COLO829 (cell line): ENCODE measurements at regions not wholly inside any gene's neighbourhood (a gene's known extent, or its start where the extent isn't known, plus 50 kb on each side); places are given as distances from the start of the nearest gene placed in this dataset.

Source experiments
- DNase-seq: peaks from one replicate; pipeline ENCODE4 v3.0.0; 2012; ENCODE audit warnings: low spot score

DNA sequence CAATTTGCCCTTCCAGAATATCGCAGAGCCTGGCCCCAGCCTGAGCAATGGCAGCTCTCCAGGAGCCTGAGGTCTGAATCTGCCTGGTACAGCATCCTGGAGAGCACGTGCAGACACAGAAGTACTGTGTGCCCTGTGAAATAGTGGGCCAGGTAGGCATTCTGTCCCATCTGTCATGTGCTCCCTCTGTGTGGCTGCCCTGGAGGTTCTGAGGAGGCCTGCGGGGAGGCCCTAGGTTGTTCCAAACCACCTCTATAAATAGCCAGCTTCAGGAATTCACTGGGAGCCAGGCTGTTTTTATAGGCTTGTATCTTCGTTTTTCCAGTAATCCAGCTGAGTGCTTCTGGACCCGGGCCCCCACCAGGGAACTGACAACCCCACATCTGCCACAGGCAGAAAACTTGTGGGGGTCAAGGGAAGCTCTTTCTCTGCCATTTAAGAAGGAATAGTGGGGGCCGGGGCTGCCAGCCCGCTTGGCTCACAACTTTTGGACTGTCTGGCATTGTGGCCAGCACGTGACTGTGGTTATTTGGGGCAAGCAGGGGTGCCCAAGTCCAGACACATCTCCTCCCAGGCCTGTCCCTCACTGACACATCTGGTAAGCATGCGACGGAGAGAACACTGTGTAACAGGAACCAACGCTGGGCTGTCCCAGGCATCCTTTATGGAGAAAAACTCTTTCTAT is 356.3 kb upstream of the TNRC6C start:
- DNase-seq = no peak

DNA sequence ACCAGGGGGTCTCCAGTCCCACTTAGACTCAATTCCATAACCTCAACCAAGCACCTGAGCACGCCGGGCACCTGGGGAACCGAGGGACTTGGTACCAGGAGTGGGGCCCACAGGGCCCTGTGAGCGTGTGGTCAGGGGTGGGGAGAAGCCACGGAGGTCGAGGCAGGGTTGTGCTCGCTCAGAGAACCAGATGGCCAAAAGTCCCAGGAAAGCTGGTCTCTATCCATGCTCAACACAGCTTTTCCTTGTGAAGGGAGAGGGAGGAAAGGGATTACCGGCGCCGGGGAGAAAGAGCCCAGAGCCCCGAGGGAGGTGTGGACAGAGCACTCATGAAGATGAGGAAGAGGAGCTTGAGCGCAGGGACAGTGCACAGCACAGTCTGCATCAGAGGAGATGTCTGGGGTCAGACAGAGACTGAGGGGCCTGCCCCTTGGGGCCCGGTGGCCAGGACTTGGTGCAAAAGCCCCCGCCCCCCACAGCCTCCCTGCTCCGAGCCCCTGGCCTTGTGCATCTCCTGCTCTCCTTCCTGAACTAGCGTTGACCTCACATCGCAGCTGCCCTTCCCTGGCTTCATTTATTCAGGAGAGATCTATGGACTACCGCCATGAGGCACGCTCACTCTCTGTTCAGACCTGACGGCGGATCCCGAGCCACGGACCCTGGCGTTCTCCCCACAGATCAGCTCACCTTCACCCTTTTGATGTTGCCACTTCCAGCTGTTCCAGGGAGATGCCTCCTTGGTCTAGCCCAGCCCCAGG is 355.4 kb upstream of the TNRC6C start:
- no peak for DNase-seq

DNA sequence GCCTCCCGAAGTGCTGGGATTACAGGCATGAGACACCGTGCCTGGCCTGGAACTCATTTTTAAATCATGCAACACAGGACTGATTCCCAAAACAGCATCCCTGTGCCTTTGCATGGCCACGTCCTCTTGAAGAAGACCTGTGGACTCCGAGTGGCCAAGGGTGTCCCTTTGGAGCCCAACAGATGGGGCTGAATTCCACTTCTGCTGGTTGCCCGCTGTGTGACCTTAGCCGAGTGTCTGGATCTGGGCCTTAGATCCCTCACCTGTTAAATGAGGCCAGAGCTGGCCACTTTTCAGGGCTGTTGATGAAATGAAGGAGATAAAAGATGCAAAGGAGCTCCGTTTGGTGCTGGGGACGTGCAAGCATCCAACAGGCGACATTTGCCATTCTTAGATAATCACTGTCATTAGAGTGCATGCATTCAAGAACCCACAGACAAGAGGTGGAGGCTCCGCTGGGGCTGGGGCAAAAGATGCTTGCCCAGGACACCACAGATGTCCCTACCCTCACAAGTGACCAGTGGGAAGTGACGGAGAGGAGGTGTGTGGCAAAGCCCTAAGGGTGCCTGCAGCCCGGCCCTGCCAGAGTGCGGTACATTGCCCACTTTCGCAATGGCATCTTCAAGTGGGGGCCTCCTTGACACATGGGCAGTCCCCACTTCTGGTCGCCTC is 354.1 kb upstream of the TNRC6C start:
- no peak for DNase-seq

DNA sequence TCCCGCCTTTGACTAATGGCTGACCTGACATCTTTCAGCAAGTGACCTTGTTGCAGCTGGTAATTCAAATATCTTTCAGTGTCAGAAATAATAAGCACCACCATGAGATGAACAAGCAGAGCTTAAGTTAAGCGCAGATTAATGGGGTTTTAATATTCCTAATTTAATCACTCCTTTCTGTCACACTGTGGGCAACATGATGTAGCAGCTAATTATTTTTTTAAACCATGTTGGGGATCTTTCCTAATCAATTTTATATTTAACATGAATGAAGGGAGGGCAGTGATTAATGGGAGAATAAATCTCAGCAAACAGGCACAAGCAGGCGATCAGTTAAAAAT is 353.6 kb upstream of the TNRC6C start:
- no peak for DNase-seq

DNA sequence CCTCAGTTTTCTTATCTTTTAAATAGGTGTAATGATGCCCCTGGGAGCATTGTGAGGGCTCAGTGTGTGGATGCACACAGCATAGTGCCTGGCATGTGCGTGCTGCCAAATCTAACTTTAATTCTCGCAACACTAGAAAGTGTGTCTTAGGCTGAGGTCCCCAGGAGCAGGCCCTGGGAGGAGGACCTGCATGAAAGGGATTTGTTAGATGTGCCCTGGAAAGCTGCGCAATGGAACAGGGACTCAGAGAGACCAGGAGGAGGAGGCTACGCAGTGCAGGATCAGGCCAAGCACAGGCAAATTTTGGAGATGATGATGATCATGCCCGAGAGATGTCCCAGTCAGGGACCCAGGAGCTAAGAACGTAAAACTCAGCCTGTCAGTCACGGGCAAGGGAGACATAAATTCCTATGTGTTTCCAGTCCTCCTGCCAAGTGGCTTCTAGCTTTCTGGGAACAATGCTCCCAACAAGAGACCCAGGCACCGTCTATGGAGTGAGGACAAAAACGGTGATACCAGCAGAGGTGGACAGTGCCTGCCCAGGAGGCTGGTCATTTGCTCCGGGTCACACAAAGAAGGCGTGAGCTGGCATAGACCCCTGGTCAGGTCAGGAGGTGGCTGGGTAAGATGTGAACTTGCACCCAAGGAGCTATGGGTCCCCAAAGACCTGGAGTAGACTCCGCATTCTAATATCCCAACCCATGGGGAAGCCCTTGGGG is 352.2 kb upstream of the TNRC6C start:
- no peak for DNase-seq

DNA sequence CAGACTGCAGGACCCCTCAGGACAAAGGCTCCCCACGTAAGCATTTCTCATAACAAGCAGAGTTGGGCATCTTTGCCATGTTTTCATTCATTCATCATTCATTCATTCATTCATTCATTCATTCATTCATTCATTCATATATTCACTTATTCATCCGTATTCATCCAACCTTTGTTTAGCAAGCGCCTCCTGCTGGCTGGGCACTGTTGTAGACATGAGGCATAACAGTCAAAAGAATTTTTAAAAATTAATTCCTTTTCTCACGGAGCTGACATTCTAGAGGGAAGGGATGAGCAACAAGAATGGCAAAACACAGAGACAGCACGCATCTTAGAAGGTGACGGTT is 351.7 kb upstream of the TNRC6C start:
- no peak for DNase-seq

DNA sequence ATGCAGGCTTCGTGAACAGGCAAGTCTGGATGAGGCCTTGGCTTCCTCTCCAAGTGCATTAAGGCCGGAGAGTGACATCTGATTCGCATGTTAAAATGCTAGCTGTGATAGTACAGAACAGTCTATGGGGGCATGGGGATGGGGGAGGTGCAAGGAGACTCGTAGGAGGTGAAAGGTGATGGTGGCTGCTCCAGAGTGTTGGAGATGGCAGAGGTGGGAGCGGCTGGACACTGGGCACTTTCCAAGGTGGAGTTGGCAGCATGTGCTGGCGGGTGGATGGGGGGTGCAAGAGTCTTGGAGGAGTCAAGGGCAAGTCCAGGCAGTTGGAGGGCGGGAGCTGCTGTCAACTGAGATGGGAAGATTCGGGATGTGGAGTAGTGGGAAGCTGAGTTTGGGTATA is 350.9 kb upstream of the TNRC6C start:
- DNase-seq = no peak

DNA sequence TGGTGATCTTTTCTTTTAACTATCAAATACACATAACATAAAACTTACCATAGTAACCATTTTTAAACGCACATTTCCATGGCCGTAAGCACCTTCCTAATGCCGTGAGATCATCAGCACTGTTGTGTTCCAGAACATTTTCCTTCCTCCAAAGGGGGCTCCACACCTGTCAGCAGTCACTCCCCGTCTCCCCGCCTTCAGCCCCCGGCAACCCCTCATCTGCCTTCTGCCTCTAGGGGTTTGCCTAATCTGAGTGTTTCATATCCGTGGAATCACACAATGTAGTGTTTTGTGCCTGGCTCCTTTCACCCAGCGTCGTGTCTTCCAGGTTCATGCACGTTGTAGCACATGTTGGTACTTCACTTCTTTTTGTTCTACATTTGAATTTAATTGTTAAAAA is 350.1 kb upstream of the TNRC6C start:
- DNase-seq = no peak

DNA sequence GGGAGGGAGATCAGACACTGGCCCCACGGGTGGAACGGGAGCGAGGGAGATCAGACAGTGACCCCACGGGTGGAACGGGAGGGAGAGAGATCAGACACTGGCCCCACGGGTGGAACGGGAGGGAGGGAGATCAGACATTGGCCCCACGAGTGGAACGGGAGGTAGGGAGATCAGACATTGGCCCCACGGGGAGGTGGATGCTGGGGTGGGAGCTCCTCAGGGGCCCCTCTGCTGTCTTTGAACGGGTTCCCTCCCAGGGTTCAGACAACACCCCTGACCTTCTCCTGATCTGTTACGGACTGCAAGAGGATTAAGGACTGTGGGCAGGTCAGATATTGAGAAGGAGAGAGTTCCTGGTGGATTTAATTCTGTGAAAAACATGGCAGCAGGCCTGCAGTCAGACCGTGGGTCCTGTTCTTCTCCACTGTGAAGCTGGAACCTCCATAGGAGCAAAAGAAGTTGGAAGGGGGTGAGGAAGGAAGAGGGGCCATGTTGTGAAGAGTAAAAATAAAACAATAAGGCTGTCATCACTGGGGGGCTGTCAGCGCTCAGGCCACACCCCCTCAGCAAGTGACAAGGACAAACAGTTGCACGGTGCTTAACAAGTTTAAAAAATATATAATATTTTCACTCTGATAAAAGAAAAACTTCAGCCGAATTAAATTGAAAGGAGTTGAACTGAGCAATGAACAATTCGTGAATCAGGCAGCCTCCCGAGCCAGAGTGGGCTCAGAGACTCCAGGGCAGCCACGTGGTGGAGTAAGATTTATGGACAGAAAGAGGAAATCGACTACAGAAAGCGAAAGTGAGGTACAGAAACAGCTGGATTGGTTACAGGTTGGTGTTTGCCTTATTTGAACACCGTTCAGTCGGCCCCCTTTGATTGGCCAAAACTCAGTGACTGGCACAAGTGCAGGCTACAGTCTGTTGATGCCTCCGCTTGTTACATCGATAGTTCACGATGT is 348.7 kb upstream of the TNRC6C start:
- no peak for DNase-seq

DNA sequence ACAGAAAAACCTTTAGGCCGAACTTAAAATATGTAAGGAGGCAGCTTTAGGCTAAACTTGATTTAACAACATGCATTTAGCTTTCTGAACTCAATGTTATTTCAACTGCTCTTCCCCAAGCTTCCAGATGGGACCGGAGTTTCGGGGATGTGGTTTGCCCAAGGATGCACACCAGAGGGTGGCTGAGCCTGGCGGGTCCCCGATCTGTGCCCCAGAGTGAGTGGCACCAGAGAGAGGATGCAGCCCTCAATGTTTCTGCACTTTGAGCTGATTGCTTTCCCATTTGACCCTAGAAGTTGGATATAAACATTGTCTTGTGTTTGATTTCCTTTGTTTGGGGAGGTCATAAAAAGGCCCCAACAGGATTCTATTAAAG is 348.0 kb upstream of the TNRC6C start:
- no peak for DNase-seq

DNA sequence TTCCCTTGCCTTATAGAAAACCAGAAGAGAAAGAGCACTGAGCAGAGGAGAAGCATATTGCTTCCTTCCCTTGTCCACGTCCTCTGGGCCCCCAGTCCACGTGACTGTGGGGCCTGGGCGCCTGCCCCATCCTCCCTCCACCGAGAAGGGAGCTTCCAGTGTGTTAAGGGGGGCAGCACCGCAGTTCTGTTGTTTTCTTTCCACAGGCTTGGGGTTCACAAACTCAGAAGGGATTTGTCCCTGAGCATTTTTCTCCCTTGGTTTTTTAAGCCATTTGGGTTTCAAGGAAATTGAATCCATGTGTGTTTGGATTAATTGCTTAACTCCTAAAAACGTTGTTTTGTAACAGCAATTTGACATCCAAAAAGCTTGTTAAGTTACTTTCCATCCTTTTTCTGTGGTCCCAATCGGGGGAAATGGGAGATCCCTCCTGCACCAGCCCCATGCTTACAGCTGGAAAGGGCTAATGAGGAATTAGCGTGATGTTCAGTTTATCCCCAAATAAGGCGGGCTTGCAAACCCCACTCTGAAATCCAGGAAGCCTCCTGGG is 347.5 kb upstream of the TNRC6C start:
- DNase-seq = no peak

DNA sequence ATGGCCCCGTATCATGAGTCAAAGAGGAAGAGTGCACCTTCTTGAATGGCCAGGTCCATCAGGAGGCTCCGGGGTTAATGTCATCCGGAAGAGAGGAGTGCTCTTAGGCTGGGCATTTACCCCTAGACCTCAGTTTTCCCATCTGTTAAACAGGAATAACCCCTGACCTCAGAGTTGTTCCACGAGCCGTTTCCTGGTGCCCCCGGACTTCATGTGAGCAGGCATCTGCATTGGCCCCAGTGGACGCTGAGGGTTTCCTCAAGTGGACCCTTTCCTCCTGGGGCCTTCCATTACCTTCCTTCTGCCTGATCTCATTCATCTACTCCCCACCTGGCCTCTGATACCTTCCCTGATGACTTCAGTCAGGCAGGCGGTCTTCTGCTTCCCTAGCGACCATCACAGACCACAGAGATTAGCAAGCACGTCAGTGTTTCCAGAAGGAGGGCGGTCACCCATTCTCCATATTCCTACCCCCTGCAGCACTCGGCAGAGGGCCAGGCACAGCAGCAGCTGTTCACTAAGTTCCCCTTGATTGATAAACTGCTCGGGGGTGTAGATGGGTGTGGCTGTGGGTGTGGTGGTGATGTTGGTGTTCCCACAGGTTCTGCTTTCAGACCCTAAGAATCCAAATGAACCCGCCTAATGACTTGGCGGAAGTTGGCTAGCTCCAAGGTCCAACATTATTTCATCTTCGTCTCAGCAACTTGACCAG is 346.6 kb upstream of the TNRC6C start:
- DNase-seq = no peak

DNA sequence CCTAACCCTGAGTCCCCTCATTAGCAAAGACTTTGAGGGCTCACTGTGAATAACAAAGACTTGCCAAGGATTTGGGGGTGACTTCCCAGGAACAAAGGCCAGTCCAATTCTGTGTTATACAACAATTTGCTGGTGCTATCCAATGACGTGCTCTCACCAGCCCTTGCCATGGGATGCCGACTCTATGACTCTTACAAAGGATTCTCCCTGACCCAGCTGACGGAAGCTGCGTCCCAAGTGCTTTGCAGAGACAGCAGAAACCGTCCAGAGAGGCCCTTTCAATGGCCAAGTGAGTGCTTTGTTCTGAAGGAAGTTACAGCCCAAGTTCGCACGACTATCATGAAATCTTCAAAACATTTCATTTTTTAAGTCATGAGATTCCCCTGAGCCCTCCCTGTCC is 345.3 kb upstream of the TNRC6C start:
- no peak for DNase-seq

DNA sequence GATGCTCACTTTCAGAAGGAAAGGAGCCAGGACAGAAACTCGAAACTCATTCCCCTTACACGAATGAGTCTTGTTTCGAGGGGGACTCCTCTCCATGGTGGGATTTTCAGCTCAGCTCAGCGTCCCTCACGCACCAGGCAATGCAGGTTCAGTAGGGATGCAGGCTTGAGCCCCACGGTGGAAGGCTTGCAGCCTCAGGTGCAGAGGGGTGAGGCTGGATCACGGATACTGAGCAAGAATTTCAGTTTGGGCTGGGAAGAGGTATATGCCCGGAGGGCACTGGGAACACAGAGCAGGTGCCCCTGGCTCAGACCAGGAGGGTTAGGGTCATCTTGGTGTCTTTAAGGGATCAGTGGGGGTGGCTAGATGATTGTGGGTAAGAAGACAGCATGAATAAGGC is 344.9 kb upstream of the TNRC6C start:
- no peak for DNase-seq

DNA sequence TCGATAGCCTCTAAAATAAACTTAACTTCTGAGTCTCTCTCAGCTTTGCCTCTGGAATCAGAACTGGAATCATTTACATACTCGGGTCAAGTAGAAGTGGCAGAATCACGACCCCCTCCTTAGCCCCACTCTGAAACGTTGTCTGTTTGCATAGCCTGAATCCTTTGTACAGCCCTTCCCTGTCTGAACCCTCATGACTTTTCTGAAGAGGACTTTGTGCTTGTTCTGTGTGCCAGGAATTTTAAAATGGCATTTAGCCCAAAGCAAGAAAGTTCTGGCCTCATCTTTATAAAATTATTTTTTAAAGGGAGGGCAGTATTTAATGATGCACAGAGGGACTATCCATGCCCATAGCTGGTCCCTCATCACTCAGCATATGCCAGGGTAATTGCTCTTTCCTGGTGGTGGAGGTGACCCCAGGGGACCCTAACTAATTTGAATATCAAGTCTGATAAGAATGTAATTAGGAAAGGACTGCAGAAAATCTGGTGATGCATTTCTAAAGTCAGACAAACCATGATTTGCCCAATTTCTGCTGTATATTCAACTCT is 342.7 kb upstream of the TNRC6C start:
- DNase-seq = no peak

DNA sequence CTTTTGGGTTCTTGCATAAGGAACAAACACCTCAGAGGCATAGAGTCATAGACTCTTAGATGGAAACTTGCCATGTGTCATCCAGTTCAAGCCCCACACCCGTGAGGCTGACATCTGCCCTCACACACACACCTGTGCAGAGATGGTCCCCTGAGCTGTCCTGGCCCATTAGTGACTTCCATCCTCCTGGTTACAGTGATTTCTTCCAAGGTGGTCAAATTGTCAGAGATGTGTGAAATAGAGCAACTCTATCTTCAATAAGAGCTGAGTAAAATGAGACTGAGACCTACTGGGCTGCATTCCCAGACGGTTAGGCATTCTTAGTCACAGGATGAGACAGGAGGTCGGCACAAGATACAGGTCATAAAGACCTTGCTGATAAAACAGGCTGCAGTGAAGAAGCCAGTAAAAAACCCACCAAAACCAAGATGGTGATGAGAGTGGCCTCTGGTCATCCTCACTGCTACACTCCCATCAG is 342.2 kb upstream of the TNRC6C start:
- DNase-seq = no peak

DNA sequence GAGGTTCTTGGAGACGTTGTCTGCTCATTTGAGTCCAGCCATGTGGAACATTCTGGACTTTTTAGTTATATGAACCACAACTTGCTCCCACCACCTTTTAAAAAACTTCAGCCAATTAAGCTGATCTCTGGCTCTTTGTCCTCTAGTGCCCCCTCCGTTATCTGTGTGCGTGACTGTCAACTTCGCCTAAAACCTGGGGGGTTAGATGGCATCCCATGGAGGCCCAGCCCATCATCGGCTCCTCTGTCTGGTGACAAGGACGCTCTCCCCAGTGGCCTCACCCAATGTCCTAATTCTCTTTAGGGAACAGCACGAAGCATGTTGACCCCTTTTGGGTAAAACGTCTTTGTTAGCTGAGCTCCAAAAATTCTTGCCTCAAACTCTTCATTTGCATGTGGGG is 341.0 kb upstream of the TNRC6C start:
- DNase-seq = no peak

DNA sequence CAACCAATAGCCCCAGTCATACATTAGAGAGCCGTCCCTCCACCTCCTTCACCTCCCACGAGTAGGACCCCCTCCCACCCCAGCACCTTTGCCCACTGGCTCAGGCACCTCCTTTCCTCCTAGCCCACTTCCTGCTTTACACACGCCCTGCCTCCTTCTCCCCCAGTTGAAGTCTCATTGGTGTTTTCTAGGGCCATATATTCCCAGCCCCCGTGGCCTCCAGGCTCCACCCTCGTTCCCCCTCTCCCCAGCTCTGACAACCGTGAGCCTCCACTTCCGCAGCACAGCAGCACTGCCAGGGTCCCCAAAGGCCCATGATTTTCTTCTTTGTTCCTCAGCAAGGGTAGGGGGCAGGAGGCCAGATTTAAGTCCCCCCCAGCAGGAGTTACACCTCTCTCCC is 340.3 kb upstream of the TNRC6C start:
- DNase-seq = no peak

DNA sequence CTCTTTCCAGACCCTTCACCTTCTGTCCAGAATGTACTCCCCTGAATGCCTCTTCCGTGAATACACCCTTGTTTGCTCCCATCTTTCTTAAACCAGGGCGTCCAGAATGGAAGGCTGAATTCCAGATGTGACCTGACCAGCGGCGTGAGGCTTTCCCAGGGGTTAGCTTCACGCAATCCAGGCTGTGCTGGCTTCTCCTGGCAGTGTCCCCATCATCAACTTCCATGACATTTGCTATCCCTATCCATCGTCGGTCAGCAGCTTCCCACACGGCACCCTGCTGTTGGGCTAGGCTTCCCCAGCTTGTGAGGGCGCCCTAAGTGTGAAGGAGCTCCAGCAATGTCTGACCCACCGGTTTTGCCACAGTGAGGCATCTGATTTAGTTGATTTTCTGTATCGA is 339.8 kb upstream of the TNRC6C start:
- no peak for DNase-seq

DNA sequence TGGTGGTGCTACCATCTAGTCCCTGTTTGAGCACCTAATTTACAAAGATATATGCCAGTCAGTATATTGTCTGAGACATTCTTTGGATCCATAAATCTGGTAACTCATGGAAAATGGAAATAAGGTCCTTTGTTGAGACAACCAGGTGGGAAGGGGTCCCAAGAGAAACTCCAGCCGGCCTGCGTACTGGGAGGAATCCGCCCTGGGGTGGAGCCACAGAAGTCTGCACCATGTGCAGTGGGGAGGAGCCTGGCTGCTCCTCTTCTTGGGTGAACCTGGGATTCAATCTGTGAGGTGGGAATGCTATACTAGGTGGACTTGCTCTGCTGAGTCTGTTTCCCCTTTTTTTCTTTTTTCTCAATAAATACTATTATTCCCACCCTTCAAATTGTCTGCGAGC is 339.2 kb upstream of the TNRC6C start:
- DNase-seq = no peak
